ENCODE measurements at regions not wholly inside any gene's neighbourhood (a gene's known extent, or its start where the extent isn't known, plus 50 kb on each side); places are given as distances from the start of the nearest gene placed in this dataset.

GRCh38 chr11:8323161-8323935, 59.7 kb upstream of the LMO1 start:
- TF ChIP-seq CTCF (IDR thresholded peaks at IDR 0.05; ENCODE audit: insufficient read depth, low read length, poor library complexity, severe bottlenecking) (no peak), EZH2phosphoT487 (conservative IDR thresholded peaks at IDR 0.05; ENCODE audit: low read length) (no peak)
